A172 (cell line): ENCODE measurements at regions not wholly inside any gene's neighbourhood (a gene's known extent, or its start where the extent isn't known, plus 50 kb on each side); places are given as distances from the start of the nearest gene placed in this dataset.
"Not testable (repeated sequence)": the region's sequence is repeated elsewhere in the genome, so short reads cannot be mapped to it uniquely, and the experiment has no call there.

Source experiments
- DNase-seq: peaks from one replicate; pipeline ENCODE4 v3.0.0-alpha.2; 2015; ENCODE audit warnings: low spot score

DNA sequence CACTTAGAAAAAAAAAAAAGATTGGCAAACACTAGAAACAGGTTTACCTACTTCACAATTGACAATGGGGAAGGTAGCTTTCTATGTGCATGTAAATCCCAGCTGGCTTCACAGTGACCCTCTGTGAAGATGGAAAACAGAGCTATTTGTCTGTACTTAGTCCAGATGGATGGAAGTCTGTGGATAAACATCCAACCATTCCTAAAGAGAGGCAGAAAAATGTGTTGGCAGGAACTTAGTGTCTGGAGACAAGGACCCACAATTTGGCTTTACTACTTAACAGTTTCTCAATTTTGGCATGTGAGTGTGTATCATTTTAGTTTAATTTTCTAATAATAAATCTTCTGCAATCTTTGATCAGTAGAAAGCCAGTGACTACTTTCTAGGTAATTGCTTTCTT is 154.4 kb downstream of the RAD51AP2 start:
- no peak for DNase-seq

DNA sequence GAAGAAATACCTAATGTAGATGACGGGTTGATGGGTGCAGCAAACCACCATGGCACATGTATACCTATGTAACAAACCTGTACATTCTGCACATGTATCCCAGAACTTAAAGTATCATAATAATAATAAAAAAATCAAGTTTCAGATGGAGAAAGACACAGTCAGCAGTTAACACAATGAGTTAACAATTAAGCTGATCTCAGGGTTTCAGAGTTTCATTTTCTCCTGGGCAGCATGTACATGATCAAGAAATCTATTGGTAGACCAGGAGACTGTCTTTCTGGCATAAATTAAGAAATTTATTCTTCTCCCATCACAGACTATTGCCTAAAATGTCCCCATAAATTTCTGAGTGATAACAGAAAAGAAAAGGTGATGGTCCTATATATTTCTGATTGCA is 155.3 kb downstream of the RAD51AP2 start:
- DNase-seq: no peak

DNA sequence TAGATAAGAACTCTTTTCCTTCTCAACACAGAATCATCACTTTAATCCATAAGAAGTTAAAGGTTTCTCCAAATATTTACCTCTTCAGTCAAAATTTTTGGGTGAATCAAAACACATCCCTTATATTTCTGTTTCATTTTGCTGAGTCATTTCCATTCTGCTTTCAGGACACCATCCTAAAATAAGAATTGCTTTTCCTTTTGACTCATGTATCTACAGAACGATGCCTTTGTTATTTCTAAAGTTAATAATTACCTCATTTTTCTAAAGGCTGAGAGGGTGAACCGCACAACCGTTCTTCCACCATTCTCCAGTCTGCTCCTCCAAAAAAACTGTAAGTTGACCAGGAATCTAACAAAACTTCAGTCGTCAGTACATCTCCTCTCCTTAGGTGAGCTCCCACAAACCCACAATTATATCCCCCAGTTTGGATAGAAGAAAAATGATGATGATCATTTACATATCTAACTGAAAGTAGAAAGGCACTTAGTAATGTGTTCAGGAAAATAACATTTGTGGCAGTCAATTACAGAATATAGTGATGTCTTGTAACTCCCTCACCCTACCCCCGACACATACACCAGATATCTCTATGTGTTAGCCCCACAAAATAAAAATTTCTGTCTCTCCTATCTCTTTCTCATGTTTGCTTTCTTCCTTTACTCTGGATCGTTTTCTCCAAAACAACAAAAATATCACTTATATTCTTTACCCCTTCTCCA is 162.5 kb downstream of the RAD51AP2 start:
- DNase-seq: no peak

DNA sequence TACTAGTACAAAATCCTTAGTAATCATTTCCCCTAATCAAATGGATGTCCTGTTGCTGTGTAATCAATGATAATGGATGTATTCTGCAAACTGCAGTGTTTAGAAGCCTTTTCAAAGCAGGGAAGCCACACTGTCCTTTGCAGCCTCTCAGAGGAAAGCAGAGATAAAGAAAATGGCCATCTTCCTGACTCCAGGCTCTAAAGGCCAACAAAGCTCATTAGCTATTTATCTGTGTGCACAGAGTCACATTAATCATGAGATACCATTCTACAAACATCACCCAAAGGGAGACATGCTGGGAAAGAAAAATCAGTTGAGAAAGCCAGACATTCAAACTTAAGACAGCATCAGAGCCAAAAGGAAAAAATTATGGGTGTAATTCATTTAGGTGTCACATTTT is 165.0 kb downstream of the RAD51AP2 start:
- no peak for DNase-seq

DNA sequence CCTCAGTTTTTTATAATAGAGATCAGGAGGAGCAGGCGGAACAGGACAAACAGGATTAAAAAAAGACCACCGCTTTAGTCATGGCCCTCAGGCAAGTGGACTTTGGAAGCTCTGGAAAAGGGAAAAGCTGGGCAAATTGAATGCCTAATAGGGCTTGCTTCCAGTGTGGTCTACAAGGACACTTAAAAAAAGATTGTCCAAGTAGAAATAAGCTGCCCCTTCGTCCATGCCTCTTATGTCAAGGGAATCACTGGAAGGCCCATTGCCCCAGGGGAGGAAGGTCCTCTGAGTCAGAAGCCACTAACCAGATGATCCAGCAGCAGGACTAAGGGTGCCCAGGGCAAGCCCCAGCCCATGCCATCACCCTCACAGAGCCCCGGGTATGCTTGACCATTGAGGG is 175.5 kb downstream of the RAD51AP2 start:
- DNase-seq: not testable (repeated sequence)

DNA sequence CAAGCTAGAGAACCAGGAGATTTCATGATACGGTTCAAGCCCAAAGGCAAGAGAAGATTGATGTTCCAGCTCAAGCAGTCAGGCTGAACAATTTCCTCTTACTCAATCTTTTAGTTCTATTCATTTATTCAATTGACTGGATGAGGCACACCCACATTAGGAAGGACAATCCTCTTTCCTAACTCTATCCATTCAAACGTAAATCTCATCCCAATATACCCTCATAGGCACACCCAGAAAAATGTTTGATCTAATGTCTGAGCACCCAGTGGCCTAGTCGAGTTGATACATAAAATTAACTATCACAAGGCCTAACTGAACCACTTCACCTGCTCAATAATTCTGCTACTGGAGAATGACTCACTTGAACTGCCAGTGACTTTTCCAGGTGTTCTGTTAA is 180.7 kb downstream of the RAD51AP2 start:
- no peak for DNase-seq

DNA sequence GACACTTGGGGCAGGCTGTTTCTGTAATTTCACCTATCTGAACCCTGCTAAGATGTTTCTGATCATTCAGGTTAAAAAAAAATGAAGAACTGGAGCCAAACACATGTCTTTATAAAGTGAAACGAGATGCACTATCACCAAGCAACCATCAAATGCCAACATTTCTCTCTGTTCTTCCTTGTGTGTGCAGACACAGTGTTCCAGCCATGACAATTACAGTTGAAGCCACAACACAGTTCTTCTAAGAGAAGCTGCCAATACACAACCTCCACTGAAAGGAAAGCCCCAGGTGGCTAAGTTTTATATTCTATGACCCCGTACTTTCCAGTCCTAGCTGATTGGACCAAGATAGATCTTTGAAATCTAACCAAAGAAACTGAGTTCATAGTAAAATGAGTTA is 181.8 kb downstream of the RAD51AP2 start:
- no peak for DNase-seq

DNA sequence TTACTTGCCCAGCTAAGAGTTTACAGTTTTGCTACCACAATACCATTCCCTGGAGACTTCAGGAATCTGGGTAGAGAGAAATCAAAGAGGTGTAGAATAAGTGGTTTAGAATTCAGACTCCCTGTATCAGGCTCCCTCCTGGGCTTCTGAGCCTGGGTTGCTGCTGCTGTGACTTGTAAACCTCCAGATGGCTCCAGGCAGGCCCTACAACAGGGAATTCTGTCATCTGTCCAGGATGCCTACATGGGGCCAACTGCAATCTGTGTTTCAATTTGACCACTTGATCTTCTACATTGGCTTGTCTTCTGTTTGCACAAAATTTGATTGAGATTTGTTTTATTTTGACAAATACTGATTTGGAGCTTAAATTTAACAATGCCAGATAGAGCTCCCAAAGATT is 183.9 kb downstream of the RAD51AP2 start:
- DNase-seq: no peak

DNA sequence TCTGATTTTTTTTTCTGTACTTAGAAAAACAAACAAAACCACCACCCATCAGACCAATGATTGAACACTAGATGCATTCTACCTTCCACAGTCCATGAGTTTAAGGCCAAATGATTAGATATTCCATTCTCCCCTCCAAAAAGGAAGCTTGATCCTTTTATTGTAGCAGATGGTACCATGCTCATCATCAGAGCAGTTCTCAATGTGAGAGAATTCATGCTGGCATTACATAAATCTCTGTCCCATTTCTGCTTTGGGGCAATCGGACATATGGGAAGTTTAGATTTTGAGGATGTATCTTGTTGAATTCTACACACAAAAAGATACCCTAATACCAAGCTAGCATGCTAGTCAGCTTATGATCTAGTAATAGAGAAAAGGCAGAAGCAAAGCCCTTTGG is 186.6 kb downstream of the RAD51AP2 start:
- no peak for DNase-seq

DNA sequence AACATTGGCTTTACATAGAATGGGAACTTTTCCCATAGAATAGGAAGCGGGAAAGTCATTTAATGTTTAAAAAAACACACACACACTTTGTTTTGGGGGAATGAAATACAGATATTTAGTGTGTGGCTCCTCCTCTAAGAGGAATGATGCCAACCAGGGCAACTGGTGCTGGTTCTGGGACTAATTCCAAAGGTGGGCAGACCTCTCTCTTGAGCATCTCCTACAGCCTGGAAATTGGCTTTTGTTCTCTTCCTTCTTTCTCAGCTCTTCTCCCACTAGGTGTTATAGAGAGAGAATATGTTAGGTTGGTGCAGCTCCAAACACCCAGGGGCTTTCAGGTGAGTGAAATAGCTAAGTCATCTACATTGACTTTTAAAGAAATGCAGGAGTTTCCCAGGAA is 190.1 kb downstream of the RAD51AP2 start:
- no peak for DNase-seq

DNA sequence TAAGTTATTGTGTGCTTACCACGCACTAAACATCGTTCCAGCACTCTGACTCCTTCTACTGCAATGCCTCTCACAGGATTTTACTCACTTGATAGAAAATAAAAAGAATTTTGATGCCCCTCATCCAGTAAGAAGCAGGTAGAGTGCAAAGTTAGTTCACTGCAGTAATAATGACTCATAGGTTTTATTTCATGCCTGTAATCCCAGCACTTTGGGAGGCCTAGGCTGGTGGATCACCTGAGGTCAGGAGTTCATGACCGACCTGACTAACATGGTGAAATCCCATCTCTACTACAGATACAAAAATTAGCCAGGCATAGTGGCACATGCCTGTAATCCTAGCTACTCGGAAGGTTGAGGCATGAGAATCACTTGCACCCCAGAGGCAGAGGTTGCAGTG is 190.6 kb downstream of the RAD51AP2 start:
- DNase-seq: no peak

DNA sequence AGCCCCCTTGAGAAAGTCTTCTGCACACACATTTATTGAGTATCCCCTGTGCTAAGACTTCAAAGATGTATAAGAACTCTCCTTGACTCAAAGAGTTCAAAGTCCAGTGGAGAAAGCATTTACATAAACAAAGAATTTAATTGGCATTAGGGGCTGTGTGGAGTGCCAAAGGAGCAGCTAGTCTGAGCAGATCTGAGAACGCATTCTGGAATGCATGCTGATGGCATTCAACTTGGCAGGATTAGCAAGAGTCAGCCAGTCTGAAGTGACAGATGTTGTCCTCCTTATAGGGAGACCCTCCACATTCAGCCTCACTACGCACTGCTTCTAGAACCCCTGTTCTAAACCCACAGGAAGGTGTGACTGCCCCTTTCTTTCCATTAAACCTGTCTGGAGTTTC is 191.5 kb downstream of the RAD51AP2 start:
- DNase-seq: no peak

DNA sequence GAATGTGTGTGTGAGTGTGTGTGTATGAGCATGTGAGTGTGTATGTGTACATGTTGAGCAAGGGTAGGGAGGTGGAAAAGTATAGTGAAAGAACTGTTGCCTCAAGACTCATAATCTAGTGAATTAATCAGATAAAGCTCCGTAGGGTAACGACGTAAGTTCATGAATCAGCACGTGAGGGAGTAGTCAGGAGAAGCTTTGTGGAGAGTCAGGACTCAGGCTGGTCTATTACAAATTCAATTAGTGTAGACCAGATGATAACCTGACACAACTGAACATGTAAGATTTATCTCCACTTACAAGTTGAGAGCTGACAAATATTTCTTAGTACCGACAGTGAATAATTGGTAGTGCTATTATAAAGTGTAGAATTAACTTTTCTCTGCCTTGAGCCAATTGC is 194.5 kb downstream of the RAD51AP2 start:
- no peak for DNase-seq

DNA sequence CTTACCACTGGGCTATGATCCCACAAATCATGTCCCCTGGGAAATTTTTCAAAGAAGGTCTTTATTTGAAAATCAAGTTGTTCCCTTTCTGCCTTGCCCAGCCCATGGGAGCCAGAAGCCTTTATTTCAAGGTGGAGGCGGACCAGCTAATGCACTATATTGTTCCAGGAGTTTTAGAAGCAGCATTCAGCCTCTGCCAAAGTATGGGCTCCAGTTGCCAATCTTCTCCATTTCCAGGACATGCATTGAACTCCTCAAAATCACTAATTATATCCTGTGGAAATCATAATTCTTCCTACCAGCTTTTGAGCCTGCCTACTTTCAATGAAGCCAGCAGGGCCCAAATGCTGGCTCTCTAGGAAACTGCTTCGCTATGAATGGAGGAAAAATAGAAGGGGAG is 195.8 kb downstream of the RAD51AP2 start:
- DNase-seq: no peak

DNA sequence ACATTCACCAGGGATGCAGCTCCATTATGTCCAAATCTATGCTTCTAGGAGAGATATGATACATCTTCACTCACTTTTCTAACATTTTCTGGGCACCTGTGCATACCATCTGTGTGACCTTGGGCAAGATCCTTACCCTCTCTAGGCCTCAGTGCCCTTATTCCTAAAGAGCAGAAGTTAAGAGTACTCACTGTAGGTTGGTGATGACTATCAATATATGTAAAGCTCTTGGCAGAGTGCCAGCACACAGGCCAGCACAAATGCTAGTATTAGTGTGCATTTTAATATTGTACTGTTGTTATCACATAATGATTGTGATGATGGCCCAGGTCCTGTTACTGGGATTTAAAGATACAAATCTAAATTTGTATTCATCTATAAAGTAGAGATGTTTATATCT is 199.2 kb downstream of the RAD51AP2 start:
- DNase-seq: no peak

DNA sequence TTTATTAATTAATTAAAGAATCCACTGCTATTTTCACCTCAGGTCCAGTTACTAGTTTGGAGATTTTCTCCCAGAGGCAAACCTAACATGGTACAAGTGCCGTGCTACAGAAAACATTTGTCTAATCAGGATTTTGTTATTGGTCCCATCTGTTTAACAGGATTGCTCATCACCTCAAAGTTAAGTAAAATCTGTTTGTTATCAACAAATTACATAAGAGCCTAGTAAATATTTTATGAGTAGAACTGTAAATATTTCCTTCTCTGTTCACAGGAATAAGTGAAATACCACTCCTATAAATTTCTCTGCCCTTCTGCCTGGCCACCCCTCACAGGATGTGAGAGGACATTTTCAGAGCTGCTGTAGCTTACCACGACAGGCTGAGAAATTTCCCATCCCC is 200.2 kb downstream of the RAD51AP2 start:
- no peak for DNase-seq

DNA sequence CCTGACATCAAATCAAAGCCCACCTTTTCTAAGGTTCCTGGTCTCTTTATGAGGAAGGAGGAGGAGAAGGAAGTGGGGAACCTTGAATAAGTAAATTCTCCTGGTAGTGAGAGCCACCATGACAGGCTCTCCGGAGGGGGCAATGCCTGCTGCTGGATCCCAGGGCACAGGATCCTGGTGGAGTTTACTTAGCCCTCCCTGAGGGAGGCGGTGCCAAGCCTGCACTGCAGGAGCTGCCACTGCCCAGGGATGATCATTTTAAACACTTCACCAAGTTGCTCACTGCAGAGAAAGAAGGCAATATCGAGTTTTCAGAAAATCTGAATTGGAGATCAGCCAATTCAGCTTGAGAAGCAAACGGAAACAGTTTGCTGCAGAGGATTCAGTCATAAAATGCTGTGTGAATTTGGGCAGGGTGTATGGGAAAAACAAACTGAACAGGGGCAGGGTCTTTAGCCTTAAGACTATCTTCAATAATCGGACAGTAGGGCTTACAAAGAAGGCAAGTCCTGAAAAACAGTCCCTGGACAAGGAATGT is 200.7 kb downstream of the RAD51AP2 start:
- DNase-seq: no peak

DNA sequence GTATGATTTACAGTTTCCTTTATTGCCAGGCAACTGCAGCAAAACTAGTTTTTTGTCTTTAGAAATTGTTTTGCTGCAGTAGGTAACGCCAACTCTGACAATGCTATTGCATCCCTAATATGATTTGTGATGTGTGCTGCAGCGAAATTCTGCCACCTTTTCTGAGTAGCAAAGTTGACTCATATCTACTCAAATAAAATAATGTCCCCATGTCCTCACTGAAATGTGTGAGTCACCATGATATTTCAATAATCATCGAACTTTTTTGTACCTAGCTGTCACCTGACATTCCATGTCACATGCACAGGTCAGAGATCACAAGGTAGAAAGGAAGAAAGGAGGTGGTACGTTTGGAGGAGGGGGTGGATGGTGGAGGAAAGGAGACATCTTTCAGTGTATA is 205.0 kb downstream of the RAD51AP2 start:
- no peak for DNase-seq

DNA sequence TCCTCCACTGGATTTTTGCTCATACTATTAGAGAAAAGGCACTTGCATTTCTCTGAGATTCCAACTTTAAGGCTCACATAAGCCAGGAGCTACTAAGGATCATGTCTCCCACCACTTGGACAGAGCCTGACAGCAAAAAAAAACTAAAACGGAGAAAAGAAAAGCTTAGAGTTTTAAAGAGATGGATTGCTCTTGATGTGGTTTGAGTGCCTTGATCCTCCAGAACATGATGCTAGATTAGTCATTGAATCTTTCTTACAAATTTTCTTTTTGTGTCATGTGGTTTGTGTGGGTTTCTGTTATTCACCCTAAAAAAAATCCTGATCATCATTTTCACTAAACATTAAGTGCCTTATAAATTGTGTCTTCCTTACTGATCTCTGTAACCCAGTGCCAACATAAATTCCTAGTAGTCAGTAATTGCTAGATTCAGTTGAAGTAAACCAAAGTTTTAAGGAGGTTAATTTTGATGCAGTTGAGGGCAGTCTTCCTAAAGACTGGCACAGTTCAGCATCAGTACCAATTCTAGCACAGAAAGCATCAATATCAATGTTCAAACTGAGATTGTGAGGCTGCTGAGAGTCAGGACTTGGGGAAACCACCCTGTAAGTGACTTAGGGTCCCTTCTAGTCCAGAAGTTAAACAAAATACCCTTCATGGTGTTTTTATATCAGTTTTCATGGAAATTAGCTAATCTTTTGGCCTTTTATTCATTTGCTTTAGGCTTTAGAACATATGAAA is 206.3 kb downstream of the RAD51AP2 start:
- peak; percentile 28 for DNase-seq

DNA sequence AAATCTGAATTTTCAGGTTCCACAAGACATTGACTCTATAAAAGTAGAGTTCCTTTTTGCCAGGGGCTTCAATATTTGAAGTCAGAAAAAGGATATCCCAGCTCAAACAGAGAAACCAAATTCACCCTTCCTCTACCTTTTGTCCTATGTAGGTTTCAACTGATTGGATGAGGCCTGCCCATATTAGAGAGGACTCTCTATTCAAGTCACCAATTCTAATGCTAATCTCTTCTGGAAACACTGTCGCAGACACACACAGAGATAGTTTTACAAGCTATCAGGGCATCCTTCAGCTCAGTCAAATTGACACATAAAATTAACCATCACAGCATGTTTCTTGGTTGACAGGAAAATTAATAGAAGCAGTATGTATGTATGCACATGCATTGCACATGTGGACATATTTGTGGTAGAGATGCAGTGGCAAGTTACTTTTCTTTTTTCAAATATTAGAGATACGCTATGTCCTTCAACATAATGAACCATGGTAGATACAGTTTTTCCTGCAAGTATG is 207.1 kb downstream of the RAD51AP2 start:
- DNase-seq: no peak

DNA sequence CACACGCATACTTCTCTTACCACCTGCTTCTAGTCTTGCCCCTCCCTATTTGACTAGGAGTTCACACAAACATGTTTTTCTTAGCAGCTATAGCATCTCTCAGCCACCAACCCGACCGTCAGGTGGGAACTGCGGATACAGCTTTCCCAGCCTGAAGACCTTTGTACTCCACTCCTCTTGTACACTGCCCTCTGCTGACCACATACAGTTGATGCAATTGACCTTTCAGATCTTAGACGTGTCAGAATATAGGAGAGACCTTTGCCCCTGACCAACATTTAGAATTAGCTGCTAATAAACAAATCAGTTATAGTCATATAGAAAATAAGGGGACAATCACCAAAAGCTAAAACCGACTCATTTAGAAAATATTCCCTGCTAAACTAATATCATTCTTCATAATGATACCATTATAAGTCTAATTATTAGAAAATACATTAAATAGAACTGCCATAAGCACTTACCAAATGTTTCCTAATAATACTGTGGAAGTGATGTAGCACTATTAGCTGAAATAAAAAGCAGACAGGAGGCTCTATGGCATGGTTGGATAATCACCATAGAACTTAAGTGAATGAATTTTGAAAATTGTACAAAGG is 208.4 kb downstream of the RAD51AP2 start:
- DNase-seq: peak; percentile 72

DNA sequence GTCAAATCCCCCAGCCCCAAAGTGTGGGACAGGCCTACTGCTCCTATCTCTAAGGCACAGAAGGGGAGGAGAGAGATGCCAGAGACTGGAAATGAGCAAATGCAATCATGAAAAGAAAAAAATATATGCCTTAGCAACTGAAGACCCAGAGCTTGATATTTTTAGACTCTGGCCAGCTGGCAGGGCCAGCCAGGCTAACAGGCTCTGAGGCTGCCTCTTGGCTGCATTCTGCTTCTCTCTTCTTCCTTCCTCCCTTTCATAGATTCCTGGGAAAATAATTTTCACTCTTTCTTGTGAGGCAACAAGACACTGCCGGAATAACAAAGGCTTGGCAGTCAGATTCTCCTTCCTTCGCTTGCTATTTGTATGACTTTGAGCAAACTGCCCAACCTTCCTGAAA is 209.1 kb downstream of the RAD51AP2 start:
- DNase-seq: no peak

DNA sequence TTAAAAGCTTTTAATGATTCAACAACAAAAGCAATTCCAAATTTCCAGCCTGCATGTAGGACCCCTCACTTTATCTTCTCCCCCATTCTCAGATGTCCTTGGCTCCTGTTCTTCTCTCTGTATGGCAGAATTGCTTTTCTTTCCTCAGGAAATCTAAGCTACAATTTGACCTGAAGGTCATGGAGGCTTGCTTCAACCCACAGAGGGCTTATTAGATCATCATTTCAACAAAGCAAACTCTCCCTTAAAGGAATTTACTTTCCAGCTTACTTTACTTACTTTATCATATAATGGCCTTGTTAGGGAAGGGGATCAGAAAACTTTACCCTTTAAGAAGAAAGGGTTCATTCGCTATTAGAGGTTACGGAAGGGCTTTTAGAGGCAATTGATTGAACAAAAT is 211.5 kb downstream of the RAD51AP2 start:
- DNase-seq: no peak
